K562 (cell line): ENCODE measurements at regions not wholly inside any gene's neighbourhood (a gene's known extent, or its start where the extent isn't known, plus 50 kb on each side); places are given as distances from the start of the nearest gene placed in this dataset.

Experiments used
- ATAC-seq: fragments of 200-7000 bp; cut with Tn5 transposase; 3 replicates; pipeline ENCODE4 v1.9.1; 2020; ENCODE audit warnings: moderate library complexity
- BruUV-seq: library from RNA; stranded (reverse); fragments of 400-500 nt; replicated peaks from 2 replicates; lab custom pipeline; 2021; lab: Mats Ljungman, UMichigan
- CTCF ChIA-PET: fragments of 300-600 bp; formaldehyde crosslinking; extraction: SDS; loops from one replicate; lab custom pipeline; 2021; ENCODE audit warnings: low intra/inter-chr PET ratio; lab: Yijun Ruan, JAX
- POLR2A ChIA-PET: fragments of 300-600, 350-650 bp; sonication (Branson Sonifier 250); formaldehyde crosslinking; extraction: SDS; loops from one replicate; lab custom pipeline; 2021; ENCODE audit warnings: antibody characterized with exemption, inconsistent platforms; lab: Yijun Ruan, JAX
- DNase-seq, 4 experiments: peaks; one replicate each; pipeline versions ENCODE4 v3.0.0 to v3.0.0-alpha.2; 2011 to 2018; ENCODE audit warnings: low spot score in 3 of 4, mixed read lengths in 3 of 4; ENCODE audit errors: extremely low read depth in 1 of 4
- FAIRE-seq: peaks from 2 replicates; lab custom pipeline; 2011; peaks lifted over from hg19 to GRCh38; lab: Jason Lieb, UNC
- H2AFZ ChIP-seq: 2 replicates; pipeline ENCODE4 v1.6.0; 2011; ENCODE audit warnings: low read depth, low read length, control low read depth, inconsistent platforms
- H3K27ac ChIP-seq: fragments of 200-600 bp; 3 replicates; pipeline ENCODE4 v1.8.0; 2011; ENCODE audit warnings: low read depth, mild to moderate bottlenecking, control low read depth, inconsistent platforms, low read length, moderate library complexity, mixed read lengths; ENCODE audit errors: extremely low read depth
- H3K27me3 ChIP-seq, 2 experiments: fragments of 300-600 bp in 1 of 2; 2 replicates in 1 of 2; 3 replicates in 1 of 2; pipeline versions ENCODE4 v1.6.0 to v1.8.0; 2011; ENCODE audit warnings: inconsistent platforms in 2 of 2, low read length in 2 of 2, mild to moderate bottlenecking in 1 of 2, mixed read lengths in 1 of 2, moderate library complexity in 1 of 2; ENCODE audit not compliant: control insufficient read depth in 2 of 2, insufficient read depth in 2 of 2
- H3K36me3 ChIP-seq: fragments of 300-600 bp; 3 replicates; pipeline ENCODE4 v1.8.0; 2011; ENCODE audit warnings: mild to moderate bottlenecking, low read length, inconsistent platforms; ENCODE audit not compliant: control insufficient read depth, insufficient read depth
- H3K4me1 ChIP-seq, 2 experiments: fragments of 200-600 bp in 1 of 2; replicated peaks in 1 of 2; 2 replicates in 1 of 2; 3 replicates in 1 of 2; pipeline versions ENCODE4 v1.5.1 to v1.8.0; 2011; ENCODE audit warnings: inconsistent platforms in 2 of 2, low read length in 2 of 2, mild to moderate bottlenecking in 1 of 2, mixed read lengths in 1 of 2, moderate library complexity in 1 of 2; ENCODE audit not compliant: control insufficient read depth in 2 of 2, insufficient read depth in 2 of 2
- H3K4me2 ChIP-seq: 2 replicates; pipeline ENCODE4 v1.6.1; 2011; ENCODE audit warnings: low read length, control low read depth, inconsistent platforms, mixed read lengths; ENCODE audit not compliant: insufficient read depth
- H3K4me3 ChIP-seq: fragments of 200-600 bp; sonication (generic), shearing (Covaris generic); 2 replicates; pipeline ENCODE4 v1.5.1; 2016; ENCODE audit warnings: control low read depth, inconsistent platforms
- H3K79me2 ChIP-seq: fragments of 200-600 bp; 3 replicates; pipeline ENCODE4 v1.8.0; 2011; ENCODE audit warnings: low read length, inconsistent platforms; ENCODE audit not compliant: control insufficient read depth, insufficient read depth
- H3K9ac ChIP-seq, 2 experiments: 2 replicates each; pipeline versions ENCODE4 v1.6.0 to v1.6.1; 2011; ENCODE audit warnings: low read depth in 2 of 2, low read length in 2 of 2, control low read depth in 1 of 2, inconsistent platforms in 1 of 2, mild to moderate bottlenecking in 1 of 2, mixed read lengths in 1 of 2; ENCODE audit not compliant: insufficient read depth in 1 of 2
- H3K9me1 ChIP-seq: one replicate; pipeline ENCODE4 v1.6.0; 2011; ENCODE audit warnings: inconsistent platforms, mild to moderate bottlenecking, low read length, moderate library complexity; ENCODE audit not compliant: control insufficient read depth, insufficient read depth
- H3K9me3 ChIP-seq: replicated peaks from 2 replicates; pipeline ENCODE4 v1.5.1; 2011; ENCODE audit warnings: low read depth, low read length, inconsistent platforms; ENCODE audit not compliant: control insufficient read depth, insufficient read depth
- H4K20me1 ChIP-seq: replicated peaks from 2 replicates; pipeline ENCODE4 v1.6.1; 2011; ENCODE audit warnings: low read length, inconsistent platforms, mixed read lengths; ENCODE audit not compliant: control insufficient read depth, insufficient read depth
- CBFA2T2 ChIP-seq: fragments of 450-650 bp; conservative IDR thresholded peaks from 2 replicates; pipeline ENCODE4 v1.6.1; 2017; ENCODE audit warnings: mild to moderate bottlenecking
- EP300 ChIP-seq: IDR thresholded peaks from 2 replicates; pipeline ENCODE4 v1.6.1; 2012; ENCODE audit warnings: low read length, improper control_type of control experiment
- WGBS: fragments of 100-300 bp; shearing (Covaris generic); methylation state at CpG from one replicate; pipeline ENCODE4 v1.1.6; 2016; ENCODE audit warnings: low coverage, mixed read lengths; ENCODE audit not compliant: insufficient coverage; ENCODE audit errors: missing lambda C conversion rate; 5-methylcytosine and 5-hydroxymethylcytosine counted together
- in situ Hi-C: fragments of 300-500 bp; cut with MboI; formaldehyde crosslinking; loops from 4 replicates; pipeline ENCODE4 v1.15.0; 2018; ENCODE audit warnings: inconsistent platforms, mixed read lengths
- intact Hi-C: fragments of 100-400 bp; cut with micrococcal nuclease; formaldehyde crosslinking; loops from 2 replicates; pipeline ENCODE4 v1.14.2; 2022
- TF ChIP-seq, protein P1 (sequence below): IDR thresholded peaks from 3 replicates; pipeline ENCODE4 v1.6.1; 2011; ENCODE audit warnings: borderline replicate concordance, mild to moderate bottlenecking, moderate library complexity; ENCODE audit not compliant: insufficient read length; ENCODE audit errors: extremely low read depth

DNA sequence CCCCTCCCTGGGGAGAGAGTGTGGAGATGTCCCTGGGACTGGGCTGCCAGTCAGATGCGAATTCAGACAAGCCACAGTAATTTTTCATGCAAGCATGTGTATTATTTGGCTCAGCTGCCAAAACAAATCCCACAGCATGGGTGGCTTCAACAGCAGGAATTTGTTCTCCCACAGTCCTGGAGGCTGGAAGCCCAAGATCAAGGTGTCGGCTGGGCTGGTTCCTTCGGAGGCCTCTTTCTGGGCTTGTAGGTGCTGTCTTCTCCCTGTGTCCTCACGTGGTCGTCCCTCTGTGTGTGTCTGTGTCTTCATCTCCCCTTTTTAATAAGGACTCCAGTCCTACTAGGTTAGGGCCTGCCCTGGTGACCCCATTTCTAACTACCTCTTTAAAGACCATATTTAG is 91.9 kb upstream of the ACTRT2 start:
- Histone ChIP-seq H4K20me1 (peaks cover 3% of the 10 kb centered on the region; the same call in 1 of the 2 replicates), H3K9me3 (no peaks in the 10 kb centered on the region), H3K79me2 (no peaks in the 10 kb centered on the region), H3K27ac (no peak overlapping the region), H3K9me1 (no peaks in the 10 kb centered on the region), H3K4me3 (no peak overlapping the region), H3K9ac (no peak overlapping the region), H3K4me1 (no peaks in the 10 kb centered on the region; a peak in 1 of 5 replicates), H3K4me2 (no peak overlapping the region), H2AFZ (no peak overlapping the region), H3K36me3 (no peaks in the 10 kb centered on the region), H3K27me3 (peaks cover 30 to 87% of the 10 kb centered on the region in 2 experiments; a peak in 3 of 5 replicates)
- ATAC-seq (no peak), DNase-seq (no peak), FAIRE-seq (no peak)
- in situ Hi-C loops = no loop called here
- 0% methylated on average over 5 of the region's 5 CpGs for WGBS
- BruUV-seq = no TSS peak
- intact Hi-C loops = no loop called here
- CTCF ChIA-PET = no interaction called here
- POLR2A ChIA-PET = interaction anchor here (0.6 kb wide), 1 partner anchor 111 kb away, joined by 5 read pairs; no protein-coding TSS in a partner anchor
- TF ChIP-seq, protein P1, sequence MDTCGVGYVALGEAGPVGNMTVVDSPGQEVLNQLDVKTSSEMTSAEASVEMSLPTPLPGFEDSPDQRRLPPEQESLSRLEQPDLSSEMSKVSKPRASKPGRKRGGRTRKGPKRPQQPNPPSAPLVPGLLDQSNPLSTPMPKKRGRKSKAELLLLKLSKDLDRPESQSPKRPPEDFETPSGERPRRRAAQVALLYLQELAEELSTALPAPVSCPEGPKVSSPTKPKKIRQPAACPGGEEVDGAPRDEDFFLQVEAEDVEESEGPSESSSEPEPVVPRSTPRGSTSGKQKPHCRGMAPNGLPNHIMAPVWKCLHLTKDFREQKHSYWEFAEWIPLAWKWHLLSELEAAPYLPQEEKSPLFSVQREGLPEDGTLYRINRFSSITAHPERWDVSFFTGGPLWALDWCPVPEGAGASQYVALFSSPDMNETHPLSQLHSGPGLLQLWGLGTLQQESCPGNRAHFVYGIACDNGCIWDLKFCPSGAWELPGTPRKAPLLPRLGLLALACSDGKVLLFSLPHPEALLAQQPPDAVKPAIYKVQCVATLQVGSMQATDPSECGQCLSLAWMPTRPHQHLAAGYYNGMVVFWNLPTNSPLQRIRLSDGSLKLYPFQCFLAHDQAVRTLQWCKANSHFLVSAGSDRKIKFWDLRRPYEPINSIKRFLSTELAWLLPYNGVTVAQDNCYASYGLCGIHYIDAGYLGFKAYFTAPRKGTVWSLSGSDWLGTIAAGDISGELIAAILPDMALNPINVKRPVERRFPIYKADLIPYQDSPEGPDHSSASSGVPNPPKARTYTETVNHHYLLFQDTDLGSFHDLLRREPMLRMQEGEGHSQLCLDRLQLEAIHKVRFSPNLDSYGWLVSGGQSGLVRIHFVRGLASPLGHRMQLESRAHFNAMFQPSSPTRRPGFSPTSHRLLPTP = no peak
- TF ChIP-seq EP300 = no peak
- TF ChIP-seq CBFA2T2 = no peak
